Esophagus muscularis mucosa (tissue), 4 donors: ENCODE measurements at regions not wholly inside any gene's neighbourhood (a gene's known extent, or its start where the extent isn't known, plus 50 kb on each side); places are given as distances from the start of the nearest gene placed in this dataset.

Experiments used
- EP300 ChIP-seq: sonication (generic); formaldehyde crosslinking; IDR thresholded peaks from one replicate; pipeline ENCODE4 v1.6.1; 2017; ENCODE audit warnings: antibody characterized with exemption
- POLR2A ChIP-seq: fragments of 450-650 bp; IDR thresholded peaks from one replicate; pipeline ENCODE4 v1.6.1; 2017; ENCODE audit warnings: antibody characterized with exemption, moderate library complexity, mild to moderate bottlenecking, low read depth
- POLR2AphosphoS5 ChIP-seq, 2 donors: sonication (generic); formaldehyde crosslinking; IDR thresholded peaks; one replicate each; pipeline ENCODE4 v1.6.1; 2017; ENCODE audit warnings: antibody characterized with exemption in 2 of 2
- TF ChIP-seq, protein P1 (sequence below), 3 experiments: fragments of 200-600 bp in 2 of 3; fragments of 450-650 bp in 1 of 3; sonication (generic) in 2 of 3; IDR thresholded peaks; one replicate each; pipeline ENCODE4 v1.5.1; 2017 to 2019; ENCODE audit warnings: antibody characterized with exemption in 3 of 3, mild to moderate bottlenecking in 2 of 3, moderate library complexity in 1 of 3

DNA sequence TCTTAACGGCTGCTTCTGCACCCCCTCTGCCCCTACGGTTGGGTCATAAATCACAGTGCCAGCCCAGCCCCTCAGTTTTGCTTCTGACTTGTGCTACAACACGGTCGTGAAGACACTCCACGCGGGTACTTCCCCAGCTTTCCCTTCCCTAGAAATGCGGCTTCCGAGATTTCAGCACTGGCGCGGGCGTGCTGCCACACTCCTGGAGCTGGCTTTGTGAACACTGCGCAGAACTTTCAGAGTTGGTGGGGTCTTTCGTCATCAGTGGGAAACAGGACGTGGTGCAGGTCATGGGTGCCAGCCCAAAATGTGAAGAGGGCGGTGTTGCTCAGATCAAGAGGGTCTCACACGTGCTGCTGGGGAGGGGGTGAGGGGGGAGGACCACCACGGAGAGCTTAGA, 733.0 kb upstream of the SALL3 start:
- TF ChIP-seq, protein P1, sequence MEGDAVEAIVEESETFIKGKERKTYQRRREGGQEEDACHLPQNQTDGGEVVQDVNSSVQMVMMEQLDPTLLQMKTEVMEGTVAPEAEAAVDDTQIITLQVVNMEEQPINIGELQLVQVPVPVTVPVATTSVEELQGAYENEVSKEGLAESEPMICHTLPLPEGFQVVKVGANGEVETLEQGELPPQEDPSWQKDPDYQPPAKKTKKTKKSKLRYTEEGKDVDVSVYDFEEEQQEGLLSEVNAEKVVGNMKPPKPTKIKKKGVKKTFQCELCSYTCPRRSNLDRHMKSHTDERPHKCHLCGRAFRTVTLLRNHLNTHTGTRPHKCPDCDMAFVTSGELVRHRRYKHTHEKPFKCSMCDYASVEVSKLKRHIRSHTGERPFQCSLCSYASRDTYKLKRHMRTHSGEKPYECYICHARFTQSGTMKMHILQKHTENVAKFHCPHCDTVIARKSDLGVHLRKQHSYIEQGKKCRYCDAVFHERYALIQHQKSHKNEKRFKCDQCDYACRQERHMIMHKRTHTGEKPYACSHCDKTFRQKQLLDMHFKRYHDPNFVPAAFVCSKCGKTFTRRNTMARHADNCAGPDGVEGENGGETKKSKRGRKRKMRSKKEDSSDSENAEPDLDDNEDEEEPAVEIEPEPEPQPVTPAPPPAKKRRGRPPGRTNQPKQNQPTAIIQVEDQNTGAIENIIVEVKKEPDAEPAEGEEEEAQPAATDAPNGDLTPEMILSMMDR (IDR thresholded peaks at IDR 0.05): no peak
- TF ChIP-seq POLR2A (no peak), POLR2AphosphoS5 (IDR thresholded peaks at IDR 0.05) (no peak), EP300 (no peak)
